ENCODE measurements at regions not wholly inside any gene's neighbourhood (a gene's known extent, or its start where the extent isn't known, plus 50 kb on each side); places are given as distances from the start of the nearest gene placed in this dataset.

DNA sequence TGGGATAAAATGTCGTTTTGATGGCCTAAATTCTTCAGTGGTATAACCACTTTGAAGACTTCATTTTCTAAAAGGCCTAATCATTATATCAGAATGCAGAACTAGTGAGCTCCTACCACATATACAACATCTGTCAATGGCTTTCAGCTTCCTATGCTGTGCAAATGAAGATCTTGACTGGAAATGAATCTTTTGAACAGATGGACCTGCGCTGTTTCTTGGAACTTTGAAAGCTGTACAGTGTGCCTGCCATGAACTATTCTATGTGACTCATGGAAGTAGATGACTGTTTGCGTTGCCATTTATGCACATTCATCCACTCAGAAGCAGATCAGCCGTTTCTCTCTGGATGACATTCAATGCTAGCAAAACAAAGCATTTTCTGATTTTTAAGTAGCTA lies 542.2 kb upstream of the USP15 start:
- no TSS peak for BruUV-seq (replicated peaks)
- CTCF ChIA-PET, result no interaction called here
- intact Hi-C loops (cut with micrococcal nuclease; ENCODE audit: unreplicated experiment), result no loop called here

GRCh38 chr12:61739925-61740324 lies 520.3 kb upstream of the USP15 start:
- intact Hi-C loops (cut with micrococcal nuclease; ENCODE audit: unreplicated experiment), result no loop called here
- BruUV-seq (replicated peaks), result no TSS peak
- CTCF ChIA-PET, result no interaction called here

More for the DNA sequence above, 542.2 kb upstream of the USP15 start:
- no peak overlapping the region for H2AFZ ChIP-seq
- TF ChIP-seq CTCF (conservative IDR thresholded peaks at IDR 0.05) (no peak), EZH2 (IDR thresholded peaks at IDR 0.05; ENCODE audit: low read depth) (no peak)
- no peak for DNase-seq
- no peak overlapping the region for H3K4me3 ChIP-seq
- H4K20me1 ChIP-seq (ENCODE audit: insufficient read depth), result no peaks in the 10 kb centered on the region
- no peak overlapping the region for H3K4me2 ChIP-seq
- no peaks in the 10 kb centered on the region for H3K4me1 ChIP-seq (replicated peaks; ENCODE audit: insufficient read depth)
- no peaks in the 10 kb centered on the region for H3K27me3 ChIP-seq (ENCODE audit: insufficient read depth, low read depth)
- POLR2A ChIA-PET (ENCODE audit: unreplicated experiment), result no interaction called here
- H3K9me3 ChIP-seq (ENCODE audit: insufficient read depth, low read depth), result no peaks in the 10 kb centered on the region
- H3F3A ChIP-seq (ENCODE audit: insufficient read depth, low read depth), result no peaks in the 10 kb centered on the region
- H3K36me3 ChIP-seq (ENCODE audit: low read depth), result no peaks in the 10 kb centered on the region
- H3K27ac ChIP-seq, result no peak overlapping the region
- H3K9me2 ChIP-seq (ENCODE audit: insufficient read depth), result no peaks in the 10 kb centered on the region
- H3K79me2 ChIP-seq (ENCODE audit: low read depth), result no peaks in the 10 kb centered on the region

DNA sequence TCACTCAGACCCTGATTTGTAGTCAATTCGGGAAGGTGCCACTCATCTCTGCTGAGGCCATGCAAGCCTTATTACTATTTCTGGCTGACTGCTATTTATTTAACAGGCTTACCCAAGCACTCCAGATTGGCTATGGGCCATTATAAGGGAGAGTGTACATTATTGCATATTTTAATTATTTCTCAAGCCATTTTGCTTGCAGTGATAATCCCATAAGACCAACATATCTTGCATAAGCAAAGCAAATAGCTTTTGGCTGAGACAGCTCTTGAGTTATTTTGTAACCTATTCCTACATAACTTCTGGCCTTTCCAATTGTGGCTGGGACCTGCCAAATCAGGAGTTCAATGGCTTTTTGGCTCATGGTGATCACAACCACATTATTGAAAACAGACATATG lies 509.6 kb upstream of the USP15 start:
- H3K27ac ChIP-seq, result no peak overlapping the region
- ChIA-PET POLR2A (ENCODE audit: unreplicated experiment) (no interaction called here), CTCF (no interaction called here)
- no peak for DNase-seq
- no peaks in the 10 kb centered on the region for H3K4me1 ChIP-seq (replicated peaks; ENCODE audit: insufficient read depth)
- H4K20me1 ChIP-seq (ENCODE audit: insufficient read depth), result no peaks in the 10 kb centered on the region
- no peaks in the 10 kb centered on the region for H3F3A ChIP-seq (ENCODE audit: insufficient read depth, low read depth)
- H3K4me3 ChIP-seq, result no peak overlapping the region
- no peaks in the 10 kb centered on the region for H3K9me2 ChIP-seq (ENCODE audit: insufficient read depth)
- TF ChIP-seq CTCF (conservative IDR thresholded peaks at IDR 0.05), result no peak
- no peak for TF ChIP-seq EZH2 (IDR thresholded peaks at IDR 0.05; ENCODE audit: low read depth)
- no peaks in the 10 kb centered on the region for H3K27me3 ChIP-seq (ENCODE audit: insufficient read depth, low read depth)
- no peak overlapping the region for H2AFZ ChIP-seq
- intact Hi-C loops (cut with micrococcal nuclease; ENCODE audit: unreplicated experiment), result no loop called here
- no peak overlapping the region for H3K4me2 ChIP-seq
- no TSS peak for BruUV-seq (replicated peaks)
- no peaks in the 10 kb centered on the region for H3K79me2 ChIP-seq (ENCODE audit: low read depth)
- no peaks in the 10 kb centered on the region for H3K36me3 ChIP-seq (ENCODE audit: low read depth)
- H3K9me3 ChIP-seq (ENCODE audit: insufficient read depth, low read depth), result no peaks in the 10 kb centered on the region

More at GRCh38 chr12:61739925-61740324, 520.3 kb upstream of the USP15 start:
- no peak overlapping the region for H2AFZ ChIP-seq
- no peaks in the 10 kb centered on the region for H3K4me1 ChIP-seq (replicated peaks; ENCODE audit: insufficient read depth)
- POLR2A ChIA-PET (ENCODE audit: unreplicated experiment), result no interaction called here
- H3F3A ChIP-seq (ENCODE audit: insufficient read depth, low read depth), result no peaks in the 10 kb centered on the region
- H3K27me3 ChIP-seq (ENCODE audit: insufficient read depth, low read depth), result no peaks in the 10 kb centered on the region
- no peak overlapping the region for H3K27ac ChIP-seq
- no peak overlapping the region for H3K4me3 ChIP-seq
- no peak overlapping the region for H3K4me2 ChIP-seq
- H3K36me3 ChIP-seq (ENCODE audit: low read depth), result no peaks in the 10 kb centered on the region
- no peak for DNase-seq
- no peaks in the 10 kb centered on the region for H3K79me2 ChIP-seq (ENCODE audit: low read depth)
- no peaks in the 10 kb centered on the region for H3K9me2 ChIP-seq (ENCODE audit: insufficient read depth)
- H3K9me3 ChIP-seq (ENCODE audit: insufficient read depth, low read depth), result no peaks in the 10 kb centered on the region
- TF ChIP-seq CTCF (conservative IDR thresholded peaks at IDR 0.05), result no peak
- no peak for TF ChIP-seq EZH2 (IDR thresholded peaks at IDR 0.05; ENCODE audit: low read depth)
- H4K20me1 ChIP-seq (ENCODE audit: insufficient read depth), result no peaks in the 10 kb centered on the region
